Activated naive CD4-positive, alpha-beta T cell treated with anti-CD3 and anti-CD28 coated beads, Interleukin-2, amount 50 U/mL, for 24 hours (primary cell): ENCODE measurements at regions not wholly inside any gene's neighbourhood (a gene's known extent, or its start where the extent isn't known, plus 50 kb on each side); places are given as distances from the start of the nearest gene placed in this dataset.

Source experiments
- H3K27ac Mint-ChIP-seq: one replicate; pipeline ENCODE4 v1.8.0; 2021; ENCODE audit warnings: mild to moderate bottlenecking, mixed read lengths
- H3K27me3 Mint-ChIP-seq: one replicate; pipeline ENCODE4 v1.8.0; 2021; ENCODE audit warnings: mixed read lengths
- H3K36me3 Mint-ChIP-seq: one replicate; pipeline ENCODE4 v1.8.0; 2021; ENCODE audit warnings: mixed read lengths
- H3K4me1 Mint-ChIP-seq: one replicate; pipeline ENCODE4 v1.8.0; 2021; ENCODE audit warnings: mixed read lengths
- H3K4me3 Mint-ChIP-seq: one replicate; pipeline ENCODE4 v1.8.0; 2021; ENCODE audit warnings: mild to moderate bottlenecking, mixed read lengths
- H3K9me3 Mint-ChIP-seq: one replicate; pipeline ENCODE4 v1.8.0; 2021; ENCODE audit warnings: mixed read lengths

- Mint-ChIP-seq H3K36me3 (no peaks in the 10 kb centered on the region), H3K27me3 (peaks cover 2% of the 10 kb centered on the region), H3K27ac (no peak overlapping the region), H3K4me1 (no peaks in the 10 kb centered on the region), H3K4me3 (no peak overlapping the region), H3K9me3 (no peaks in the 10 kb centered on the region)
Observed at GRCh38 chr5:86756839-86757238, 139.1 kb downstream of the COX7C start.

- peaks cover 2% of the 10 kb centered on the region for H3K27me3 Mint-ChIP-seq
- no peak overlapping the region for H3K27ac Mint-ChIP-seq
- H3K36me3 Mint-ChIP-seq: no peaks in the 10 kb centered on the region
- H3K9me3 Mint-ChIP-seq: no peaks in the 10 kb centered on the region
- no peaks in the 10 kb centered on the region for H3K4me1 Mint-ChIP-seq
- H3K4me3 Mint-ChIP-seq: no peak overlapping the region
Observed at GRCh38 chr5:86757824-86758223, 140.1 kb downstream of the COX7C start.

DNA sequence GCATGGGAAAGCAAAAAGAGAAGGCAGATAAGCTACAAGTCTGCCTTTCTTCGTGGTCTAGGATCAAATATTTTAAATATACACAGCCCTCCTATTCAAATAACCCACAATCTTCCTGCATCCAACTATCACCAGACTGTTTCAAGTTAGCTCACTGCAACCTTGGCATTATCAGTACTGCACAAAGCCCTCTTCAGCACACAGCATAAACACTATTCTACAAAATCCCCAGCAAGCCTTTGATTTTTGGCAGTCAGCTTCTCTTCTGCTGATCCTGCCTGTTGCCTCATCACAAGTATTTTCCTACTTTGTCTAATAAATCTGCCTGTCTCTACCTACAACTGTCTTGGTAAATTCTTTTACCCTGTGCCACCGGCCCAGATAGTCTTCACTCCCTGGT lies 142.9 kb downstream of the COX7C start:
- H3K27ac Mint-ChIP-seq: no peak overlapping the region

DNA sequence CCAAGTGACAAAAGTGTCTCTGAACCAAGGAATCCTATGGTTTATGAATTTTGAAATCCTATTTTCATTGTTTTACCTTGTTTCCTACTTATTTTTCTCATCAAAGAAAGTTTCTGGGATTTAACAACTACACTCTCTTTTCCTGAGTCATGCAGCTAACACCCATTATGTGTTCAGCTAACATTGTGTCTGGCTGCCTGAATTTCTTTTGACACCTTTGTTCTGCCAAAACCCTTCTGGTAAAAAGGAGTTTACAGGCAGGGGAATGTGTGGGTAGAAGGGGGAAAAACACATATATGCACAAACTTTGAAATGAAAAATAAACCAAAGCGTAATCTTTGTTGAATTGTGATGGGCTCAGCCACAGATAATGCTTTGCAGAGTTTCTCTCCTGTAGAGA lies 146.2 kb downstream of the COX7C start:
- no peak overlapping the region for H3K4me3 Mint-ChIP-seq
- no peak overlapping the region for H3K27ac Mint-ChIP-seq
- no peaks in the 10 kb centered on the region for H3K4me1 Mint-ChIP-seq
- no peaks in the 10 kb centered on the region for H3K9me3 Mint-ChIP-seq
- peaks cover 2% of the 10 kb centered on the region for H3K27me3 Mint-ChIP-seq
- no peaks in the 10 kb centered on the region for H3K36me3 Mint-ChIP-seq

More for the DNA sequence above, 142.9 kb downstream of the COX7C start:
- no peaks in the 10 kb centered on the region for H3K9me3 Mint-ChIP-seq
- no peaks in the 10 kb centered on the region for H3K4me1 Mint-ChIP-seq
- no peak overlapping the region for H3K4me3 Mint-ChIP-seq
- peaks cover 4% of the 10 kb centered on the region for H3K27me3 Mint-ChIP-seq
- no peaks in the 10 kb centered on the region for H3K36me3 Mint-ChIP-seq

DNA sequence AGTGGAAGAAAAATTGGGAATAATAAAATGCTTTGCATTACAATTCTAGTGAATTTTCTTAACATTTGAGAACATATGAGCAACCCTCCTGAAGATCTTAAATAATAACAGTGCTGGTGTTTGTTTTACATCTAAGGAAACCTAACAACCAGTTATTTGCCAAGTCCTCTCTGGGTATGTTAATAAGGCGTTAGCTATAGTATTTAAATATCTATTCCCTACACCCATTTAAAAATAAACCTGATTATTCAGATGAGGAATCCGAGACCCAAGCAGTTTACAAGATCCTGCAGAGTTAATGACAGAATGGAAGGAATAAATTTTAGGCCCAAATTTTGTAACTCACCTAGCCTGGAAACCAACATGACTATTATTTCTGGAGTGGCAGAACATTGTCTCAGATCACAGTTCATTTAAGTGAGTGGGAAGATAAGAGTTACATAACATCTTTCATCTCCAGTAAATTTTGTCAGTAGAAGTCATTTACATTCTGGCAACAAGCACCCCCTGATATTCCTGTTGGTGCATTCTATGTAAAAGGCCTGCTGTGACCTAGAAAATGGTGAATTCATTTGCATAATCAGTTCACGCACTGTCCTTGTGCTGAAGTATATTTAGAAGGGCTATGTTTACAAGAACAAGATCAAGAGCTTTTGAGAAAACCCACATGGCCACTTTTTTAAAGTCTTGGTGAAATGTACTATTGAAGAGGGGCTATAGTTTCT lies 148.2 kb downstream of the COX7C start:
- H3K27ac Mint-ChIP-seq: no peak overlapping the region
- no peak overlapping the region for H3K4me3 Mint-ChIP-seq
- H3K4me1 Mint-ChIP-seq: no peaks in the 10 kb centered on the region
- peaks cover 8% of the 10 kb centered on the region for H3K9me3 Mint-ChIP-seq
- H3K36me3 Mint-ChIP-seq: no peaks in the 10 kb centered on the region
- H3K27me3 Mint-ChIP-seq: peaks cover 2% of the 10 kb centered on the region

DNA sequence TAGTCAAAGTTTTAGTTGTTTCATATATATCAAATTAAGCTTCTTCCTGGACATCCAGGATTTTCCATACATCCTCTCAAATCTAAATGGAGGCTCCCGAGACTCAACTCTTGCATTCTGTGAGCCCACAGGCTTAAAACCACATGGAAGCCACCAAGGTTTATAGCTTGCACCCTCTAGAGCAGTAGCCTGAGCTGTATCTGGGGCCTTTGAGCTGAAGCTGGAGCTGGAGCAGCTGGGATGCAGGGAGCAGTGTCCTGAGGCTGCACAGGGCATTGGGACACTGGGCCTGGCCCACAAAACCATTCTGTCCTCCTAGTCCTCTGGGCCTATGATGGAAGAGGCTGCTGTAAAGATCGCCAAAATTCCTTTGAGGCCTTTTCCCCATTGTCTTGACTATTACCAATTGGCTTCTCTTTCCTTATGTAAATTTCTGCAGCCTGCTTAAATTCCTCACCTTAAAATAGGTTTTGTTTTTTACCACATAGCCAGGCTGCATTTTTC lies 151.0 kb downstream of the COX7C start:
- H3K4me1 Mint-ChIP-seq: no peaks in the 10 kb centered on the region
- H3K27me3 Mint-ChIP-seq: no peaks in the 10 kb centered on the region
- H3K27ac Mint-ChIP-seq: no peak overlapping the region
- no peak overlapping the region for H3K4me3 Mint-ChIP-seq
- peaks cover 8% of the 10 kb centered on the region for H3K9me3 Mint-ChIP-seq
- no peaks in the 10 kb centered on the region for H3K36me3 Mint-ChIP-seq

DNA sequence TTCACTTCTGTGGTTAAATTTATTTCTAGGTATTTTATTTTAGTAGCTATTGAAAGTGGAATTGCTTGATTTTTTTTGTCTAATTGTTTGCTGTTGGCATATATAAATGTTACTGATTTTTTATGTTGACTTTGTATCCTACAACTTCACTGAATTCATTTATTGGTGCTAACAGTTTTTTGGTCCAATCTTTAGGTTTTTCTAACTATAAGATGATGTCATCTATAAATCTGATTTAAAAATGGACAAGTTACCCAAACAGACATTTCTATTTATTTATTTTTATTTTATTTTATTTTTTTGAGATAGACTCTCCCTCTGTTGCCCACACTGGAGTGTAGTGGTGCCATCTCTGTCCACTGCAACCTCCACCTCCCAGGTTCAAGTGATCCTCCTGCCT lies 162.3 kb downstream of the COX7C start:
- Mint-ChIP-seq H3K9me3 (peaks cover 8% of the 10 kb centered on the region), H3K4me1 (no peaks in the 10 kb centered on the region), H3K4me3 (no peak overlapping the region), H3K36me3 (no peaks in the 10 kb centered on the region), H3K27me3 (peaks cover 3% of the 10 kb centered on the region), H3K27ac (no peak overlapping the region)

DNA sequence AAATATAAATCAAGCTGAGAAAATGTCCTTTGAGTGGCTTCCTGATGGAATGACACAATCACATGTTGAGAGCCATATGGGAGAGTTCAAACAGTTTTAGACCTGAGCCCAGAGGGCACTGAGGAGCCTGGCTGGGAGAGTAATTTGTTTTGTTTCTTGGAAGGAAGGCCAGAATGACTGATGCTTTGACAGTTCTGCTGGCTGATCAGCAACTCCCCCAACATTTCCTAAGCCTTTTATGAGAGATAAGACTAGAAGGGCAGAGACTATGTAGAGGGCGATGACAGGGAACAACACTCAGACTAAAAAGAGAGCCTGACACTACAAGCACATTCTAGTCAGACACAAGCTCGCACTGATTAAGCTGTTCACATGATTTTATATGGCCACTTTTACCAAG lies 169.2 kb downstream of the COX7C start:
- no peak overlapping the region for H3K4me3 Mint-ChIP-seq

DNA sequence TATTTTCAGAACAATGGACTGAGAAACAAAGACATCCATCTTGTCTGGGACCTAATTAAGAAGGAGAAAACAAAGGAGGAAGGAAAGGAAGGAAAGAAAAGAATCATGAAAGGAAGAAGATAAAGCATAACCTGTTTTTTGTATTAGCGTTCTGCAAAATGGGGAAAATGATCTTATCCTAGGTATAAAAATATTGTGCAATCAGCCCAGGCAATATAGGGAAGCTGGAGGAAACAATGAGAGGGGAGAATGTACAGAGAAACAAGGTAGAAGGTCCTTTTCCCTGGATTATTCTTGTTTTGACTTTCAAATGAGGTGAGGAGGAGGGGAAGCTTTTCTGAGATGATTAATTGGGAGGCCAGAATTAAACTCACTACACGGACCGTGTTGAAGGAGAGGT lies 177.9 kb downstream of the COX7C start:
- Mint-ChIP-seq H3K9me3 (no peaks in the 10 kb centered on the region), H3K36me3 (no peaks in the 10 kb centered on the region), H3K27me3 (peaks cover 5% of the 10 kb centered on the region), H3K4me1 (no peaks in the 10 kb centered on the region), H3K4me3 (no peak overlapping the region), H3K27ac (no peak overlapping the region)

More for the DNA sequence above, 169.2 kb downstream of the COX7C start:
- Mint-ChIP-seq H3K9me3 (no peaks in the 10 kb centered on the region), H3K27ac (no peak overlapping the region), H3K27me3 (peaks cover 3% of the 10 kb centered on the region), H3K4me1 (no peaks in the 10 kb centered on the region), H3K36me3 (no peaks in the 10 kb centered on the region)

DNA sequence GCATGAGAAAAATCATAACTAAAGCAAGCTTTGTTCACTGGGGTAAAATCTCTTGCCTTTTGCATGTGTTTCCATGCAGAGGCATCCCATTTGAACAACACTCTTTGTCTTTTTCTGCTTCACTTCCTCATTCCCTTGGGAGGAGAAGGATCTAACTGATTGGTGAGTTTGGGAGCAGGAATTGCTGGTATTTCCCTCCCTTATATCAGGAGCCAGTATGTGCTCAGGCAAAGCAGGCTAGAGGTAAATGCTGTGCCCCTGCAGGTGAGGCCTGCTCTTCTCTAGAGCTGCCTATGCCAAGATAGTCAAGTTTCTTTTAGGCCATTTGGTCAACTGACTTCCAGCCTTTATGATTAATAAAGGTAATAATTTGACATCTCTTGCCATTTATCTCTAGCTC lies 179.9 kb downstream of the COX7C start:
- Mint-ChIP-seq H3K36me3 (no peaks in the 10 kb centered on the region), H3K4me1 (no peaks in the 10 kb centered on the region), H3K27me3 (peaks cover 5% of the 10 kb centered on the region), H3K4me3 (no peak overlapping the region), H3K27ac (no peak overlapping the region), H3K9me3 (no peaks in the 10 kb centered on the region)

GRCh38 chr5:86806206-86806605 lies 188.5 kb downstream of the COX7C start:
- H3K4me1 Mint-ChIP-seq: no peaks in the 10 kb centered on the region
- no peaks in the 10 kb centered on the region for H3K36me3 Mint-ChIP-seq
- no peaks in the 10 kb centered on the region for H3K9me3 Mint-ChIP-seq
- no peak overlapping the region for H3K4me3 Mint-ChIP-seq
- H3K27ac Mint-ChIP-seq: no peak overlapping the region
- no peaks in the 10 kb centered on the region for H3K27me3 Mint-ChIP-seq

GRCh38 chr5:86807046-86808031 lies 189.6 kb downstream of the COX7C start:
- Mint-ChIP-seq H3K27ac (no peak overlapping the region), H3K4me1 (no peaks in the 10 kb centered on the region), H3K4me3 (no peak overlapping the region), H3K27me3 (no peaks in the 10 kb centered on the region), H3K36me3 (no peaks in the 10 kb centered on the region), H3K9me3 (no peaks in the 10 kb centered on the region)

DNA sequence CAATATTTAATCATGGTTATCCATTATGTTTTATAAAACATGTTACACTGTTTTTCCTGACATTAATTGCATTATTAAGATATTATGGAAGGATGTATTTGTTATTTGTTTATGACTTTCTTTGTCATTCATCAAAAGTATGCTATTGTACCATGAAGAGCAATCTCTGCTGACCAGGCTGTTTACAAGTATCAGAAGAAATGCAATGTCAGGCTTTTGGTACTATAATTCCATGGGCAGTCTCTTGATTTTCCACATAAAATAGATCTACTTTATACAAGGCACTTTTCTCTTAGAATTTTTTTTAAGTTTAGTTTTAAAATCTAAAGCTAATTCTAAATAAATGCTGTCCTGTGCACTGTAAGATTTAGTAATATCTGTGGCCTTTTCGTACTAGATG lies 196.6 kb downstream of the COX7C start:
- H3K4me1 Mint-ChIP-seq: no peaks in the 10 kb centered on the region
- H3K27me3 Mint-ChIP-seq: no peaks in the 10 kb centered on the region
- no peaks in the 10 kb centered on the region for H3K36me3 Mint-ChIP-seq
- no peak overlapping the region for H3K4me3 Mint-ChIP-seq
- no peaks in the 10 kb centered on the region for H3K9me3 Mint-ChIP-seq
- H3K27ac Mint-ChIP-seq: no peak overlapping the region

DNA sequence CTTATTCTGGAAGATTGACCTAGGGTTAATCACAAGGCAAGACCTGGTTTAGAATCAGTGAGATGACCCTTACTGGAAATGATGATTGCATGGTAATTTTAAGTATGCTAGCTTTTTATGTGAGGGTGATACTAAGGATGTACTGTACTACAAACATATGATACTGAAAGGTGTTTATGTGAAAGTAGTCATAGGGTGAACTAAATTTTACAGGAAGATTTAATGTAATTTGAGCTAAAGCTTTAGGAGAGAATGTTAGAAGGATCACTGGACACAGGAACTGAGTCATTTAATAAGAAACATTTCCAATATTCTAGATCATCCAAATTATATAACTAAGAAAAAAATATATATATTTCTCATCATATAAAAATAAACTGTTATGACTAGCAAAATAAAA lies 197.2 kb downstream of the COX7C start:
- no peaks in the 10 kb centered on the region for H3K27me3 Mint-ChIP-seq
- no peak overlapping the region for H3K4me3 Mint-ChIP-seq
- H3K4me1 Mint-ChIP-seq: no peaks in the 10 kb centered on the region
- H3K9me3 Mint-ChIP-seq: no peaks in the 10 kb centered on the region
- no peaks in the 10 kb centered on the region for H3K36me3 Mint-ChIP-seq
- no peak overlapping the region for H3K27ac Mint-ChIP-seq

DNA sequence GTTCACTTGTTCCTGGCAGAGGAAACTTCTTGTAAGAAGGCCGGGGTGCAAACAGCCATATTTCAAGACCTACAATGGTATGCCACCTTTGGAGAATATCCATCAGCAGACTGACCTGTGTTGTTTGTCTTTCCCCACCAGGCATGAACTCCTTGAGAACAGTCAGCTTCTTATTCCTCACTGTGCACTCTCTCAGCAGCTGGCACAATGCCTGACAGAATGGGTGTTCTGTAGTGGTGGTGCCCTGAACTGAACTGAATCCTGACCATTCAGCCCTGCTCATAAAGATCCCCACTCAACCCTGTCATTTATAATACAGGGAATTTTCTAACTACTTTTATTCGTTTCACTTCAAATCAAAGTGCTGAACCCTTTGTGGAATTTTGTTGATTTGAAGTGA lies 206.9 kb downstream of the COX7C start:
- H3K36me3 Mint-ChIP-seq: no peaks in the 10 kb centered on the region
- H3K27me3 Mint-ChIP-seq: peaks cover 3% of the 10 kb centered on the region
- no peaks in the 10 kb centered on the region for H3K4me1 Mint-ChIP-seq
- H3K27ac Mint-ChIP-seq: no peak overlapping the region
- peaks cover 7% of the 10 kb centered on the region for H3K9me3 Mint-ChIP-seq
- H3K4me3 Mint-ChIP-seq: no peak overlapping the region

DNA sequence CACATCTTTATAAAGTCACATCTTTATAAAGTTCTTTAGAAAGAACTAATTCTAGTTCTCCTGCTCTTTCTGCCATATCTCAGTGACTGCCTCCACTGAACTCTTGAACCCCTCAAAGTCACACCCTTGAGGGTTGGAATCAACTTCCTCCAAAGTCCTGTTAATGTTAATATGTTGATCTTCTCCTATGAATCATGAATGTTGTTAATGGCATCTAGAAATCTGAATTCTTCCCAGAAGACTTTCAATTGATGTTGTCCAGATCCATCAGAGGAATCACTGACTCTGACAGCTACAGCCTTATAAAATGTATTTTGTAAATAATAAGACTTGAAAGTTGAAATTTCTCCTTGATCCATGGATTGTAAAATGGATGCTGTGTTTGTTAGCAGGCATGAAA lies 213.4 kb downstream of the COX7C start:
- Mint-ChIP-seq H3K27ac (no peak overlapping the region), H3K4me1 (no peaks in the 10 kb centered on the region), H3K4me3 (no peak overlapping the region), H3K27me3 (peaks cover 5% of the 10 kb centered on the region), H3K36me3 (no peaks in the 10 kb centered on the region), H3K9me3 (peaks cover 3% of the 10 kb centered on the region)
